ENCODE measurements at regions not wholly inside any gene's neighbourhood (a gene's known extent, or its start where the extent isn't known, plus 50 kb on each side); places are given as distances from the start of the nearest gene placed in this dataset.

DNA sequence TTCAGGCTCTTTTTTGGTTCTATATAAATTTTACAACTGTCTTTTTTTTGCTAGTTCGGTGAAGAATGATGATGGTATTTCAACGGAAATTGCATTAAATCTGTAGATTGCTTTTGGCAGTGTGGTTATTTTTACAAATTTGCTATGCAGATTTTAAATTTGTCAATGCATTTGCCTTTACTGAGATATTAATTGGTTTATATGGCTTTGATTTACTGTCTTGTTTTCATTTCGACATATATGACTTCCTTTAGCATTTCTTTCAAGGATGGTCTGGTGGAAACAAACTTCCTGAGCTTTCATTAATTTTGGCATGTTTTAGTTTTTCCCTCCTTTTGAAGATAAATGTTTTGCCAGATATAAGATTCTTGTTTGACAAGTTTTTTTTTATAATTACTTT, 1522.5 kb upstream of the PRMT6 start:
- TF ChIP-seq, protein P1, sequence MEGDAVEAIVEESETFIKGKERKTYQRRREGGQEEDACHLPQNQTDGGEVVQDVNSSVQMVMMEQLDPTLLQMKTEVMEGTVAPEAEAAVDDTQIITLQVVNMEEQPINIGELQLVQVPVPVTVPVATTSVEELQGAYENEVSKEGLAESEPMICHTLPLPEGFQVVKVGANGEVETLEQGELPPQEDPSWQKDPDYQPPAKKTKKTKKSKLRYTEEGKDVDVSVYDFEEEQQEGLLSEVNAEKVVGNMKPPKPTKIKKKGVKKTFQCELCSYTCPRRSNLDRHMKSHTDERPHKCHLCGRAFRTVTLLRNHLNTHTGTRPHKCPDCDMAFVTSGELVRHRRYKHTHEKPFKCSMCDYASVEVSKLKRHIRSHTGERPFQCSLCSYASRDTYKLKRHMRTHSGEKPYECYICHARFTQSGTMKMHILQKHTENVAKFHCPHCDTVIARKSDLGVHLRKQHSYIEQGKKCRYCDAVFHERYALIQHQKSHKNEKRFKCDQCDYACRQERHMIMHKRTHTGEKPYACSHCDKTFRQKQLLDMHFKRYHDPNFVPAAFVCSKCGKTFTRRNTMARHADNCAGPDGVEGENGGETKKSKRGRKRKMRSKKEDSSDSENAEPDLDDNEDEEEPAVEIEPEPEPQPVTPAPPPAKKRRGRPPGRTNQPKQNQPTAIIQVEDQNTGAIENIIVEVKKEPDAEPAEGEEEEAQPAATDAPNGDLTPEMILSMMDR (IDR thresholded peaks at IDR 0.05; ENCODE audit: low read depth, low read length), result no peak
- H3K4me3 ChIP-seq (ENCODE audit: low read depth, low read length), result no peak overlapping the region

DNA sequence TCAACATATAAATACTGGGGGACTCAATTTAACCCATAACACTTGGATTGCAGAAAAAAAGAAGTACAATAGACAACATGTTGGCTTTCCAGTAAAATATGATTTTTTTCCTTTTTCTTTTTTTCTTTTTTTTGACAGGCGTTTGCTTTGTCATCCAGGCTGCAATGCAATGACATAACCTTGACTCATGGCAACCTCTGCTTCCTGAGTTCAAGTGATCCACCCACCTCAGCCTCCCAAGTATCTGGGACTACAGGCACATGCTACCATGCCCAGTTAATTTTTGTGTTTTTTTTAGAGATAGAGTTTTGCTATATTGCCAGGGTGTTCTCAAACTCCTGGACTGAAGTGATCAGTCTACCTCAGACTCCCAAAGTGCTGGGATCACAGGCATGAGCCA, 1512.0 kb upstream of the PRMT6 start:
- TF ChIP-seq, protein P1 (IDR thresholded peaks at IDR 0.05; ENCODE audit: low read depth, low read length), result no peak
- H3K4me3 ChIP-seq (ENCODE audit: low read depth, low read length), result no peak overlapping the region

DNA sequence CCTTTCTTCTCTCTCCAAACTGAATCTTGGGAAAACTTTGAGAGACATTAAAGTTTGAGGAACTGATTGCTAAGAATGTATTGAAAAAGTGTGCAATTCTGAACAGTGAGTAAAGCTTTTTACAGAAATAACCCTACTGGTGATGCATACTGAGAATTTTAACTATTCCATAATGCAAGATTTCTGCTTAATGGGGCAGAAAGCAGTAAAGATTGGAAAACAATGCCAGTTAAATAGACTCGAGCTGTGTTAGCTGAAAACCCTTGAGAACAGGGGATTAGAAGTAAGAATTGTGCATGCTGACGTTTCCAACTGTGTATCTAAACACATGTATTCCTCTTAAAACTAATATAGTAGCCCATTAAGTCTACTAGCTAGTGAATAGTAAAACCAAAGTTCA, 1500.2 kb upstream of the PRMT6 start:
- TF ChIP-seq, protein P1 (IDR thresholded peaks at IDR 0.05; ENCODE audit: low read depth, low read length), result no peak
- H3K4me3 ChIP-seq (ENCODE audit: low read depth, low read length), result no peak overlapping the region

DNA sequence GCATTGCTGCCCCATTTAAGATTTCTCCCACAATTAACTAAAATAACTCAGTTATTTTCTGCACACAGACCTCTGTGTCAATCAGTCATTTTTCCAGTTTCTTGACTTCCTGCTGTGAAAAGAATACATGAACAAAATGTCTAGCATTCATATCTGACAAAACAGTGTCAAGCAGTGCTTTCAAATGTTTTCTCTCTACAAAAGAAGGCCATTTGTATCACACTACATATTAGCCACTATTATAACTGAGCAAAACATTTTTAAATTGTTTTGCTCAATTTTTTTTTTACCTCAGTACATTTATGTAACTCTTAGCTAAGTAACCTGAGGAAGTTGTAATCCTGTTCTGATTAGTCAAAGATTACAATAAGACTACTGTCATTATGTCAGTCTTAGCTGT, 1498.5 kb upstream of the PRMT6 start:
- TF ChIP-seq, protein P1 (IDR thresholded peaks at IDR 0.05; ENCODE audit: low read depth, low read length), result no peak
- H3K4me3 ChIP-seq (ENCODE audit: low read depth, low read length), result no peak overlapping the region

DNA sequence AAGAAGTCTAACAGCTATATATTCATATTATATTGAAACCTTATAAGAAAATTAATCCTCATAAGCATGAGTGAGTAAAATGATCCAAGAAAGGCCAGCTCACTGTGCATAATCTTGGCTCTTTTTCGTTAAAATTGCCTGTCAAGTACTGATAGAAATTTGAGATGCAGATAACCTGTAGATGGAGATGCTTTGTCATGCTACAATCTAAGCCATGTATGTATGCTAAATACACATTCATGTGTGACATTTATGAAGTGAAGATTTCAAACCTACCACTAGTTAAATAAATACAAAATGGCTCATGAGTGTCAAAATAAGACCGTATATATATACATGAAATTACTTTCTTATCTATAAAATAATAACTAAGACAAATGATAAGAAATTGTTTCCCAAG, 1491.5 kb upstream of the PRMT6 start:
- no peak overlapping the region for H3K4me3 ChIP-seq (ENCODE audit: low read depth, low read length)
- TF ChIP-seq, protein P1 (IDR thresholded peaks at IDR 0.05; ENCODE audit: low read depth, low read length), result no peak

DNA sequence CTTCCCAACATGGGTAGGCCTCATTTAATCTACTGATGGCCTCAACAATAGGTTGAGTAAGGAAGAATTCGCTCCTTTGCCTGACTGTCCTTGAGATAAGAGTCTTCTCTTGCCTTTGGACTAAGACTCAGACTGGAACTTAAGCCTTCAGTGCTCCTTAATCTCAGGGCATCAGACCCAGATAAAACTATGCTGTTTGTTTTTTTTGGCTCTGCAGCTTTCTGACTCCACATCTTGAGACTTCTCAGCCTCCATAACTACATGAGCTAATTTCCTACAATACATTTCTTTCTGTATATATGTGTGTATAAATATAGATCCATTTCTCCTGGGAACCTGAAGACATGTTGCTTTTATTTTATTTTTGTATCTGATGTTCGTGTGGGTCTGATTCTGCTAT, 1470.7 kb upstream of the PRMT6 start:
- TF ChIP-seq, protein P1 (IDR thresholded peaks at IDR 0.05; ENCODE audit: low read depth, low read length), result no peak
- no peak overlapping the region for H3K4me3 ChIP-seq (ENCODE audit: low read depth, low read length)

DNA sequence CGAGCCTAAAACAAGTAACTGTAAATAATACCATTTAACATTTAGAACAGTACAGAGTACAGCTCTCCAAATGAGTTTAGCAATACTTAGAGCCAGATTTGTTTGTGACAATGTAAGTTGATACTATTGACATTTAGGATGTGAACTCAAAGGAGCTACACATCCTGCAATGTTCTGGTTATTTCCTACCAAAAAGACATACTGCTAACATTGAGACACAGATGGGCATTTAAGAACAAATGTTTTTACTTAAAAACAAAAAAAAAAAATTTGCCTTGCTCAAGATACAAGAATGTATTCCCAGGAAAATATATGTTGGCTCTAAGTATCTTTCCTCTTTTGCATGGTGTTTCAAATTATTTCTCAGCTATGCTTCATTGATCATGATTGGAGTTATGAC, 1464.8 kb upstream of the PRMT6 start:
- H3K4me3 ChIP-seq (ENCODE audit: low read depth, low read length), result no peak overlapping the region
- TF ChIP-seq, protein P1 (IDR thresholded peaks at IDR 0.05; ENCODE audit: low read depth, low read length), result no peak
